Upper lobe of left lung (tissue), 6 donors: ENCODE measurements at regions not wholly inside any gene's neighbourhood (a gene's known extent, or its start where the extent isn't known, plus 50 kb on each side); places are given as distances from the start of the nearest gene placed in this dataset.
A peak's percentile ranks its signal among the peaks of the same experiment; 100 is the strongest.

ENCODE experiments used
- ATAC-seq, 2 donors: fragments of 200-7000 bp; cut with Tn5 transposase; one replicate each; pipeline ENCODE4 v1.9.1; 2022; ENCODE audit warnings: mild to moderate bottlenecking in 2 of 2, moderate library complexity in 2 of 2; ENCODE audit not compliant: low FRiP score in 2 of 2
- DNase-seq, 2 donors: peaks; one replicate each; pipeline ENCODE4 v3.0.0-alpha.2; 2019 to 2020
- H3K27ac ChIP-seq, 4 donors: fragments of 200-600 bp; sonication (generic); one replicate each; pipeline ENCODE4 v1.5.1; 2016 to 2019
- H3K27me3 ChIP-seq, 4 donors: fragments of 200-600 bp; sonication (generic); one replicate each; pipeline ENCODE4 v1.5.1; 2017 to 2019
- H3K36me3 ChIP-seq, 4 donors: fragments of 200-600 bp; sonication (generic); one replicate each; pipeline ENCODE4 v1.5.1; 2016 to 2019
- H3K4me1 ChIP-seq, 4 donors: fragments of 200-600 bp; sonication (generic); one replicate each; pipeline ENCODE4 v1.5.1; 2018 to 2019
- H3K4me3 ChIP-seq, 4 donors: fragments of 200-600 bp; sonication (generic); one replicate each; pipeline ENCODE4 v1.5.1; 2017 to 2019; ENCODE audit warnings: mild to moderate bottlenecking in 2 of 4, moderate library complexity in 1 of 4
- H3K9me3 ChIP-seq, 4 donors: fragments of 200-600 bp; sonication (generic); one replicate each; pipeline ENCODE4 v1.5.1; 2018 to 2019
- EP300 ChIP-seq, 4 donors: sonication (generic); formaldehyde crosslinking; IDR thresholded peaks; one replicate each; pipeline ENCODE4 v1.5.1; 2017; ENCODE audit warnings: antibody characterized with exemption in 4 of 4, control low read depth in 2 of 4
- POLR2A ChIP-seq, 4 donors: fragments of 450-650 bp; IDR thresholded peaks; one replicate each; pipeline ENCODE4 v1.5.1; 2016 to 2017; ENCODE audit warnings: antibody characterized with exemption in 4 of 4, mild to moderate bottlenecking in 2 of 4
- POLR2AphosphoS5 ChIP-seq, 2 donors: sonication (generic); formaldehyde crosslinking; IDR thresholded peaks; one replicate each; pipeline ENCODE4 v1.5.1; 2017; ENCODE audit warnings: antibody characterized with exemption in 2 of 2
- WGBS, 2 donors: methylation state at CpG; one replicate each; pipeline ENCODE4 v1.1.5; 2017 to 2018; 5-methylcytosine and 5-hydroxymethylcytosine counted together
- TF ChIP-seq, protein P1 (sequence below), 6 experiments: fragments of 450-650 bp in 4 of 6; fragments of 200-600 bp in 2 of 6; sonication (generic) in 2 of 6; IDR thresholded peaks; one replicate each; pipeline ENCODE4 v1.5.1; 2016 to 2019; ENCODE audit warnings: antibody characterized with exemption in 6 of 6
- donor health status: DM: no; HTN: no; CAD: no; lungs with moderate emphysema.
- donor health status: DM: no; HTN: yes; CAD: no; lungs with severe emphysema.

DNA sequence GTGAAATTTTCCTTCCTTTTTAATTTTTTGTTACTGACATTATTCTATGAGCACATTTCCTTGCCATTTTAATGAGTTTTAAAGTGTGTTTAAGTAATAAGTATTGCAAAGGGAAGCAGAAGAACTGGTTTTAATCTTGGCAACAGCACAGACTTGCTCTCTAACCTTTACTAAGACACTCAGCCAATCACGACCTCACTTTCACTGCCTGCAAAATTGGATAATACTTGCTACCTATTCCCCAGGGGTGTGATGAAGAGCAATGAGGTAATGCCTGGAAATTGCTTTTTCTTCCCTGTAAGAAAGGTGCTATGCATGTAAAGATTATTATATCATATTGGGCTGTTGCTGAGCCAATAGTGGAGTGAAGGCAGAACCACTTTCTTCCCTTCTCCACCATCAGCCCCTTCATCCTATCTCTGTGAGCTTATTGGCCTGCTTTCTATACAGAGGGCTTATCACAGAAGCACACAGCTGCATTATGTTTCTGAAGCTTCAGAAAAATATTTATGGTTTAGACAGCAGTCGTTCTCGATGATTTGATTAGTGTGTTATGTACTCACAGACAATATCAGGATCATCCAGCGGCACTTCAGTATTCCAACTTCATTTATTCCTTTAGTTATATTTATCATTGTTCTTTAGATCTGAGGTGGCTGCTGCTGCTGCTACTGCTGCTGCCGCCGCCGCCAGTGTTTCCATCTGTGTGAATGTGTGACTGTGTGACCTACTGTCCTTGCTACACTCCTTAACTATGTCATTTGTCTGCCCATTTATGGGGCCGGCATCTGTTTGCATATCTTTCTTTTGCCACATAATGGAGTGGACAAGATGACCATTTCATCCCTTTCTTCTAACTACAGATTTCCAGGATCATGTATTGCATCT lies 255.1 kb downstream of the C4orf33 start:
- ATAC-seq (peak in 1 of 2 donors; percentile 40), DNase-seq (peak; percentile 13 to 64)
- WGBS, 2 donors: 67 to 75% methylated on average over 8 of the region's 8 CpGs
- Histone ChIP-seq H3K36me3 (no peaks in the 10 kb centered on the region), H3K27ac (no peak overlapping the region), H3K9me3 (no peaks in the 10 kb centered on the region), H3K4me1 (no peaks in the 10 kb centered on the region), H3K4me3 (no peak overlapping the region), H3K27me3 (no peaks in the 10 kb centered on the region)
- no peak for TF ChIP-seq POLR2A (IDR thresholded peaks at IDR 0.05)
- TF ChIP-seq, protein P1, sequence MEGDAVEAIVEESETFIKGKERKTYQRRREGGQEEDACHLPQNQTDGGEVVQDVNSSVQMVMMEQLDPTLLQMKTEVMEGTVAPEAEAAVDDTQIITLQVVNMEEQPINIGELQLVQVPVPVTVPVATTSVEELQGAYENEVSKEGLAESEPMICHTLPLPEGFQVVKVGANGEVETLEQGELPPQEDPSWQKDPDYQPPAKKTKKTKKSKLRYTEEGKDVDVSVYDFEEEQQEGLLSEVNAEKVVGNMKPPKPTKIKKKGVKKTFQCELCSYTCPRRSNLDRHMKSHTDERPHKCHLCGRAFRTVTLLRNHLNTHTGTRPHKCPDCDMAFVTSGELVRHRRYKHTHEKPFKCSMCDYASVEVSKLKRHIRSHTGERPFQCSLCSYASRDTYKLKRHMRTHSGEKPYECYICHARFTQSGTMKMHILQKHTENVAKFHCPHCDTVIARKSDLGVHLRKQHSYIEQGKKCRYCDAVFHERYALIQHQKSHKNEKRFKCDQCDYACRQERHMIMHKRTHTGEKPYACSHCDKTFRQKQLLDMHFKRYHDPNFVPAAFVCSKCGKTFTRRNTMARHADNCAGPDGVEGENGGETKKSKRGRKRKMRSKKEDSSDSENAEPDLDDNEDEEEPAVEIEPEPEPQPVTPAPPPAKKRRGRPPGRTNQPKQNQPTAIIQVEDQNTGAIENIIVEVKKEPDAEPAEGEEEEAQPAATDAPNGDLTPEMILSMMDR (IDR thresholded peaks at IDR 0.05): no peak
- no peak for TF ChIP-seq EP300 (IDR thresholded peaks at IDR 0.05)
- no peak for TF ChIP-seq POLR2AphosphoS5 (IDR thresholded peaks at IDR 0.05)

DNA sequence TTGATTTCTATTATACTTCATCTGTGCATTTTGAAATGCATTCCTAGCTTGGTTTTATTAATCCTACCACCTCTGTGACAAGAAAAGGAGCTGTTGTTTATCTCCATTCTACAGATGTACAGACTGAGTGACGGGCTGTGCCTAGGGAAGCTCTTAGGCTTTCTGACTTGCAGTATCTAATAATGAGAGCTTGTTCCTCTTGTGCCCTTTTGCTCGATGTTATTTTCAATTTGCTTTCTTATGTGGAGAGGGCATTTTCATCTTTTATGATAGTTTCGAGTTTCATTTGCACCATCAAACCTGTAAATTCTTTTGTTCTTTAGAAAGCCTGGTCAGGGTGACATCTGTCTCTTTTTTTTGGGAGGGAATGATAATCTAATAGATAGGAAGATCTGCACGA lies 256.5 kb downstream of the C4orf33 start:
- no peaks in the 10 kb centered on the region for H3K9me3 ChIP-seq
- H3K4me3 ChIP-seq: no peak overlapping the region
- H3K4me1 ChIP-seq: no peaks in the 10 kb centered on the region
- 76 to 85% methylated on average over 4 of the region's 4 CpGs for WGBS, 2 donors
- no peaks in the 10 kb centered on the region for H3K36me3 ChIP-seq
- no peaks in the 10 kb centered on the region for H3K27me3 ChIP-seq
- no peak overlapping the region for H3K27ac ChIP-seq
- TF ChIP-seq POLR2A (IDR thresholded peaks at IDR 0.05): no peak
- TF ChIP-seq, protein P1 (IDR thresholded peaks at IDR 0.05): no peak
- no peak for TF ChIP-seq EP300 (IDR thresholded peaks at IDR 0.05)
- no peak for TF ChIP-seq POLR2AphosphoS5 (IDR thresholded peaks at IDR 0.05)
- ATAC-seq: no peak
- no peak for DNase-seq

DNA sequence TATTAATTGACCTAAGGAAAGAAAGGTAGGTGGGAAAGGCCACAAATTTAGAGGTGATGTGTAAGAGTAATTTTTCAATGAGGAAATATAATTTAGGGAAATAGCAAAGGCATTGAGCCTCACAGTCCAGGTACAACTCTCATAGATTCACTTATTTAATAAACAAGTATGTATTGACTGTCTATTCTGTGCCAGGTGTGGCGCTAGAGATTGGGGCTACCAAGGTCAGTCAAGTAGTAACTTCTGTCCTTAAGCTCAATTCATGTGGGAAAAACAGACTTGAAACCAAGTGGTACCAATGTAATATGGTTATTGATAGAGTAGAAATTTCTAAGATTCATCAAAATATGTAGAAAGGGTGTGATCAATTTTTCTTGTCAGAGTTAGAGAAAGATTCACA lies 257.5 kb downstream of the C4orf33 start:
- DNase-seq (no peak), ATAC-seq (no peak)
- no peak overlapping the region for H3K27ac ChIP-seq
- 93 to 98% methylated on average over 1 of the region's 1 CpG for WGBS, 2 donors
- no peaks in the 10 kb centered on the region for H3K4me1 ChIP-seq
- H3K4me3 ChIP-seq: no peak overlapping the region
- TF ChIP-seq EP300 (IDR thresholded peaks at IDR 0.05) (no peak), POLR2A (IDR thresholded peaks at IDR 0.05) (no peak), POLR2AphosphoS5 (IDR thresholded peaks at IDR 0.05) (no peak)
- TF ChIP-seq, protein P1 (IDR thresholded peaks at IDR 0.05): no peak
- no peaks in the 10 kb centered on the region for H3K27me3 ChIP-seq
- H3K9me3 ChIP-seq: no peaks in the 10 kb centered on the region
- H3K36me3 ChIP-seq: no peaks in the 10 kb centered on the region

DNA sequence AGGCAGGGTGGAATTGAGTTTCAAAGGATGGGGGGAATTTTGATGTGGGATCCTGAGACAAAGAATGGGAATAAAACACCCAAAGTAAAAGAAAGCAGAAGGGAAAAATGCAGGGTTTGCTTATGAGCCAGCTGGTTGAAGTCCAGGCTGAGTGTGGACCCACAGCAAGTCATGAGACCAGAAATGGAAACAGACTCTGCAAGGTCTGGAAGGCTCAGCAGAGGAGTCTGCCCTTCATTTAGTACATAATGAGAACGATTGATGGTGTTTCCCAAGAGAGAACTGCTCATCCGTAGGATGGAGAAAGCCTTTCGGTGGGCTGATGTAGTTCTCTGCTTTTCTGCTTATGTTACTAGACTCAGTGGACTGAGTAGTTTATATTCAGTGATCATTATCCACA lies 259.1 kb downstream of the C4orf33 start:
- peak in 1 of 2 donors; percentile 31 for ATAC-seq
- no peak for DNase-seq
- no peak overlapping the region for H3K4me3 ChIP-seq
- peaks cover 0 to 4% (median 0%) of the 10 kb centered on the region in 4 donors for H3K4me1 ChIP-seq
- no peaks in the 10 kb centered on the region for H3K27me3 ChIP-seq
- WGBS, 2 donors: 75 to 87% methylated on average over 3 of the region's 3 CpGs
- no peaks in the 10 kb centered on the region for H3K9me3 ChIP-seq
- no peaks in the 10 kb centered on the region for H3K36me3 ChIP-seq
- no peak for TF ChIP-seq POLR2AphosphoS5 (IDR thresholded peaks at IDR 0.05)
- TF ChIP-seq POLR2A (IDR thresholded peaks at IDR 0.05): no peak
- no peak for TF ChIP-seq EP300 (IDR thresholded peaks at IDR 0.05)
- TF ChIP-seq, protein P1 (IDR thresholded peaks at IDR 0.05): no peak
- no peak overlapping the region for H3K27ac ChIP-seq

DNA sequence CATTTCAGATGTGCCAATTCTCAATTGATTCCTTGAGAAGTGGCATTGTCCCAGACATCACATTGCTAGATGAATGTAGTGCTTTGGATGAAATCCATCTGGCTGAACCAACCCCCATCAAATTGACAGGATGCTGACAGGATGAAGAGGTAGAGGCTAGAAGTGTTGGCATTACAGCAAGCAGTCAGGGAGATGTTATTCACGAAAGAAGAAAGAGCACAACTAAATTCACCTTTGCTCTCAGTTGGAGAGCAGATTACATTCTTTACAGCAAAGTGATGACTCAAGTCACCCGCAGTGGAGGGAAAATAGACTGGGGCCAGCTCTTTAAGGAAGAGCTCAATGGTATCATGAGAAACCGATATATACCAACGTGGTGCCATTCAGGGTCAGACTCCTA lies 259.6 kb downstream of the C4orf33 start:
- H3K36me3 ChIP-seq: no peaks in the 10 kb centered on the region
- DNase-seq (no peak), ATAC-seq (no peak)
- WGBS, 2 donors: 77 to 80% methylated on average over 4 of the region's 4 CpGs
- H3K27me3 ChIP-seq: no peaks in the 10 kb centered on the region
- no peaks in the 10 kb centered on the region for H3K9me3 ChIP-seq
- TF ChIP-seq EP300 (IDR thresholded peaks at IDR 0.05): no peak
- no peak for TF ChIP-seq POLR2AphosphoS5 (IDR thresholded peaks at IDR 0.05)
- TF ChIP-seq POLR2A (IDR thresholded peaks at IDR 0.05): no peak
- TF ChIP-seq, protein P1 (IDR thresholded peaks at IDR 0.05): no peak
- H3K4me1 ChIP-seq: peaks cover 0 to 4% (median 0%) of the 10 kb centered on the region in 4 donors
- no peak overlapping the region for H3K27ac ChIP-seq
- H3K4me3 ChIP-seq: no peak overlapping the region
